Posterior vena cava (tissue), 2 donors: ENCODE measurements at regions not wholly inside any gene's neighbourhood (a gene's known extent, or its start where the extent isn't known, plus 50 kb on each side); places are given as distances from the start of the nearest gene placed in this dataset.
"Not testable (repeated sequence)": the region's sequence is repeated elsewhere in the genome, so short reads cannot be mapped to it uniquely, and the experiment has no call there.

ENCODE experiments used
- DNase-seq: peaks from one replicate; pipeline ENCODE4 v3.0.0-alpha.2; 2020; ENCODE audit warnings: low spot score
- intact Hi-C, 2 donors: fragments of 100-400 bp; cut with DNase I; formaldehyde crosslinking; loops; one replicate each; pipeline versions ENCODE4 v1.14.1 to v1.14.2; 2022 to 2023
- donor health status: DM: yes; HTN: yes; CAD: no.
- donor health status: DM: yes; HTN: yes; CAD: no.

DNA sequence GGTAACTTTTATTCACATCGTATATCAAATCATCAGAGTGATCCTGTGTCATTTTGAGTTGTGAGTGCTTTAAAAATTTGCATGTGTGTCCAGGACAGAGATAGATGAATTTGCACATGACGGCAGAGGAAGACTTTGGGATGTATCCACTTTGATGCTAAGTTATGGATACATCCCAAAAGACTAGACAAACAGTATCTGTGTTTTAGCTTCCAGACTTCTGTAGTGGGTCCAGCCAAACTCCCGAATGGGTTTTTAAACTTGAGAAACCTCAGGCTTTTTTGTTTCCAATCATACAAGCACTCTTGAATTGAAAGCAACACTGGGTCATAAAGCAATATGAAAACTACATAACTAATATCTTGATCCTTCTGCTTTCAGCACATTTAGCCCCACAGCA, 213.8 kb downstream of the C9orf152 start:
- no peak for DNase-seq
- intact Hi-C loops = no loop called here

DNA sequence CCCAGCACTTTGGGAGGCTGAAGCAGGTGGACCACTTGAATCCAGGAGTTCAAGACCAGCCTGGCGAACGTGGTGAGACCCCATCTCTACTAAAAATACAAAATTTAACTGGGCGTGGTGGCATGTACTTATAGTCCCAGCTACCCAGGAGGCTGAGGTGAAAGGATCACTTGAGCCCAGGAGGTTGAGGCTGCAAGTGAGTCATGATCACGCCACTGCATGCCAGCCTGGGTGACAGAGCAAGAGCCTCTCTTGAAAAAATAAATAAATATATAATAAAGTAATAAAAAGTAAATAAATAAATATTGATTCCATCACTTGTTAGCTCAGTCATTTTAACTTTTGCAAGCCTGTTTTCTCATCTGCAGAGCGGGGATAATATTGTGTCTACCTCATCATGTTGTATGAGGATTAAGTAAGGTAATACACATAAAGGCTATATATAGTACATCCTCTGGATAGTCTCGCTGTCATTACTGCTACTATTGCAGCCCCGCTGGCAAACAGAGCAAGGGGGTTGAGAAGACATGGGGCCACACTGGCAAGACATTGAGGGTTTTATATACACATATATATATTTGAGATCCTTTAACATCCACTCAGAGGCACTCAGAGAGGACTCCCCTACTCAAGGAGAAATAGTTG, 210.9 kb downstream of the C9orf152 start:
- no peak for DNase-seq
- intact Hi-C loops = no loop called here

DNA sequence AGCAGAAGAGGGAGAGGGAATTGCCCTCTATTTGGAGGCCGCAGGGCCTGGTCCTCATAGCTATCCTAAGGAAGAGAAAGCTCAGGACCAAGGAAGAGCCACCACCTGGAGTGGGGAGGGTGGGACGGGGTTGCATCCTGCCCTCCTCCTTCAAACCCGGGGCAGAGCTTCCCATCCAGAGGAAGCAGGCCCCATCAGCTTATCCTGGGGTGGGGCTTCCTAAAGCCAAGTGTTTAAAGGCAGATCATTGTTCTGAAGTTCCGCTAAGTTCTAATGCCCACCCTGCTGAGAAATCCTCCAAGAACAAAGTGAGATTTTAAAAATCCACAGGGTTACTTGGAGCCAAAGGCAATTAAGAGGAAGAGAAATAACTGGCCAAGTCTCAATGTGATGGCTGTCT, 210.3 kb downstream of the C9orf152 start:
- intact Hi-C loops = no loop called here
- no peak for DNase-seq

DNA sequence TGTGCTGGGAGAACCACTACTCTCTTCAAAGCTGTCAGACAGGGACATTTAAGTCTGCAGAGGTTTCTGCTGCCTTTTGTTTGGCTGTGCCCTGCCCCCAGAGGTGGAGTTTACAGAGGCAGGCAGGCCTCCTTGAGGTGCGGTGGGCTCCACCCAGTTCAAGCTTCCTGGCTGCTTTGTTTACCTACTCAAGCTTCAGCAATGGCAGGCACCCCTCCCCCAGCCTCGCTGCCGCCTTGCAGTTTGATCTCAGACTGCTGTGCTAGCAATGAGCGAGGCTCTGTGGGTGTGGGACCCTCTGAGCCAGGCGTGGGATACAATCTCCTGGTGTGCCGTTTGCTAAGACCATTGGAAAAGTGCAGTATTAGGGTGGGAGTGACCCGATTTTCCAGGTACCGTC, 202.4 kb downstream of the C9orf152 start:
- DNase-seq = not testable (repeated sequence)
- intact Hi-C loops = loop anchor here in 1 of 2 donors (5.0 kb wide), 1 partner anchor 1987 kb away; no protein-coding TSS in a partner anchor

DNA sequence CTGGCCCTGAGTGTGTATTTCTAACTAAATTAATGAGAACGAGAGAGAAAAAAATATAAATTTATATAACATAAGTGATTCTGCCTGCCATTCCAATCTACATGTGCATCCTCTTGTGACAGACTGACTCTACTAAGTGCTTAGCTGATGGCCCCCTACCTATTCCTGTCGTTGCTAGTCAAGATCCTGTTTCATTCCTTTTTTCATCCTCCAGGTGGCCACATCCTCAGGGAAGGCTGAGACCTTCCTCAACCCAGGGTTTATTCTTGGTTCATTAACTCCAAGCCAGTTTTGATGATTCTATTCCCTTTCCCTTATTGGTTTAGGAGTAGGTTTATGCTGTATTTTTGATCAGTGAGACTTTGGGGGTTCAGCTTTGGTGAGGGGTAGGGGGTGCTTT, 201.3 kb downstream of the C9orf152 start:
- intact Hi-C loops = loop anchor here in 1 of 2 donors (5.0 kb wide), 1 partner anchor 1986 kb away; no protein-coding TSS in a partner anchor
- no peak for DNase-seq

DNA sequence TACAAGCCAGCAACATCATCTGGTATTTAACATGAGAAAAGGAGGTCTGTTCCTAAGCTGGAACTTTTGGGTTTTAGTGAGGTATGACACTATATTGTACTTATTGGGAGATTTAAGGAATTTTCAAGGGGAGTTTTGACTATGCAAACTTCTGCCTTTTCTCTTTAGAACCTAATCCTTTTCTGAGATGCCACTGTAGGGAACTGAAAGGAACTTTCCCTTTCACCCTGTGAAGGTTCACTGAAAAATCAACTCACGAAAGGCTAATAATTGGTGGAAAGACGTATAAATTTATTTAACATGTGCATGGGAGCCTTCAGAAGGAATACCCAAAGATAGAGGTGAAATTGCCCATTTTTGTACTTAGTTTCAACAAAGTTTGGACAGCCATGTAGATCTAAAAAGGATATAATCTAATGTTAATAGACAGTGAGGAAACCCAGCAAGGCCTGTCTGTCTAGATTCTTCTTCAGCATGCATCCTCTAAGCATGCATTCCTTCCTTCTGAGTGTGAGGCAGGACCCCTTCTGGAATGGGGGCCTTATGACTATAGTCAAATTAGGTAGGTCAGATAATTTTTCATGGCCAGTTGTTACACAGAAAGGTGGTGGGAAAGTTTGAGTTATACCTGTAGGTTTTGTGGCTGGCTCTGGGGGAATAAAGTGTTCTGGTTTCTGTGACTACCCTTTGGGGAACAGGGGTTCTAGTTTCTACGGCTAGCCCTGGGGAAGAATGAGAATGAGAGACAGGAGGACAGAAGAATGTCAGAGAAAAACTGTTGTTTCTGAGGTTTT, 200.3 kb downstream of the C9orf152 start:
- intact Hi-C loops = loop anchor here in 1 of 2 donors (5.0 kb wide), 1 partner anchor 1985 kb away; no protein-coding TSS in a partner anchor
- DNase-seq = no peak

DNA sequence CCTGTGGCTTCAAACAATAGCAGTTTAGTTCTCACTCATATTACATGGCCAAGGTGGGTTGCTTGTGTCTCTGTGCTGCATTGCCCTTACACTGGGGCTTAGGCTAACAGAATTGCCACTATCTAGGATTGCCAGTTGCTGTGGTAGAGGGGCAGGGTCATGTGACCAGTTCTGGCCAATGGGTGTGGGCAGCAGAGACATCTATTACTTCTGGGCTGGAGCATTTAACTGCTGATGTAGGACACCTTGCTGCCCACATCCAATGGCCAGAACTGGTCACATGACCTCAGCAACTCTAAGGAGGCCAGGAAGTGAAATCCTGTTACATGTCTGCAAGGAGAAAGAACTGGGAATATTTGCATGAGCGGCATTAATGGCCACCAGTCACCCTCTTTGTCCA, 199.3 kb downstream of the C9orf152 start:
- DNase-seq = no peak
- intact Hi-C loops = loop anchor here in 1 of 2 donors (5.0 kb wide), 1 partner anchor 1984 kb away; no protein-coding TSS in a partner anchor

DNA sequence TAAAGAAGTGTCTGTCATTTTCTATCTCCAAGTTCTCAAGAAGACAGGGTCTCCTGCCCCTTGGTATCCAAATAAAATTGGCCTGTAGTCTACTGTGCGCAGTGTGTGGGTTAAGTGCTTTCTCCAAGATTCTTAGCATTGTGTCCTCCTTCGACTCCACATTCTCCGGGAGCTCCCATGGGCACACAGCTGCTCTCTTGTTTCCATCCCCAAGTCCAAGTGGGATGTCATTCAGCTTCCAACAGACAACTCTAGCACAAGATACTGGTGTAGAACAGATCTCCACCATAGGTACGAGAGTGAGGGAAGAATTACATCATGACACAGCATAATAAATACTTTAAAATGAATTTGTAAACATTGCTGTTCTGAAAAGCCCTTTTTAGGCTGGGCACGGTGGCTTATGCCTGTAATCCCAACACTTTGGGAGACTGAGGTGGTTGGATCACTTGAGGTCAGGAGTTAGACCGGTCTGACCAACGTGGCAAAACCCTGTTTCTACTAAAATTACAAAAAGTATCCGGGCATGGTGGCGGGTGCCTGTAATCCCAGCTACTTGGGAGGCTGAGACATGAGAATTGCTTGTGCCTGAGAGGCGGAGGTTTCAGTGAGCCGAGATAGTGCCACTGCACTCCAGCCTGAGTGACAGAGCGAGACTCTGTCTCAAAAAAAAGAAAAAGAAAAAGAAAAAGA, 196.2 kb downstream of the C9orf152 start:
- no peak for DNase-seq
- intact Hi-C loops = no loop called here

DNA sequence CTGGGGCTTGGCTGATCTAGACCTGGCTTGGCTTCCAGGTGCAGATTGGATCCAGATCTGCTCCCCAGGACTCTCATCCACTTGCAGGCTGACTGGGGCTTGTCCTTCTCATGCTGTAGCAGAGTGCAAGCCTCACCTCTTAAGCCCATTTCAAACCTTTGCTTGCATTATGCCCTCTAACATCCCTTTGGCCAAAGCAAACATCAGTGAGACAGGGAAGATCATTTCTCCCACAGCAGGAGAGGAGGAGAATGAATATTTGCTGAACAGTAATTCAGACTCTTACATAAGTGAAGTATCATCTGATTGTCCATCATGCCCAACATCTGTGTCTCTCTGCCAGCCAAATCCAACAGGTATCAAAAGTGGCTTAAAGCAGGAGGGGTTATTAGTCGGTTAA, 194.9 kb downstream of the C9orf152 start:
- intact Hi-C loops = no loop called here
- DNase-seq = no peak

DNA sequence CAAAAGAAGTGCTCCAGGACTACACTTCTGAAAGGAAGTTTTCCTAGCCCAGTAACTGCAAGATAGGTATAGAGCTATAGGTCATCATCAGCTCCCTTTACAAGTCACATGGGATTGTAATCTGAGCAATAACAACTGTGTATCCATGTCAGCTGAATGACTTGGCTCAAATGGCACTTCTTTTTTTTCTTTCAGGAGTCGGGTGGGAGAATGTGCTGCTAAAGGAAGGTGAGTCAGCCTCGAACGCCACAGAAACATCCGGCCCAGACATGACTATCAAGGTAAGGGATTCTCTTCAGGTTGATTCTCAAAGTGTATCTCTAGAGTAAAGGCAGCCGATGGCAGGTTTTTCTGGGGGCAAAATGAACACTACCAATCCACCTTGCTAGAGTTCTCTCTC, 192.2 kb downstream of the C9orf152 start:
- no peak for DNase-seq
- intact Hi-C loops = loop anchor here in 1 of 2 donors (2.0 kb wide), 1 partner anchor 57 kb away; no protein-coding TSS in a partner anchor

DNA sequence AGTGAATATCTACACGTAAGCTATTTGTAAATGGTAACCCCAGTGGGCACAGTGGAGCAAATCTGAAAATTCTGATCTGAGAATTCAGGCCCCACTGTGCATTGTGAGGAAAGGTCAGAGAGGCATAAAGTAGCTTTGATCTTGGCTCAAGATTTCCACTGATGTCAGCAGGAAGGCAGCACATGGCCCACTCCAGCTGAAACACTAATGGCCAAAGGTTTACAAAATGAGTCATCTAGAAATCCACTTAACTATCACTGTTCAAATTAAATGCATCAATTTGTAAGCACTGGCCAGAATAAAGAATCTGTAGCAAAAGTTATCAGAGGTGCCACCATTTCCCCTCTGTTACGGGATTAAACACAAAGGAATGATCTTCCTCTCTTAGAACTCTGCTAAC, 191.6 kb downstream of the C9orf152 start:
- intact Hi-C loops = no loop called here
- no peak for DNase-seq

DNA sequence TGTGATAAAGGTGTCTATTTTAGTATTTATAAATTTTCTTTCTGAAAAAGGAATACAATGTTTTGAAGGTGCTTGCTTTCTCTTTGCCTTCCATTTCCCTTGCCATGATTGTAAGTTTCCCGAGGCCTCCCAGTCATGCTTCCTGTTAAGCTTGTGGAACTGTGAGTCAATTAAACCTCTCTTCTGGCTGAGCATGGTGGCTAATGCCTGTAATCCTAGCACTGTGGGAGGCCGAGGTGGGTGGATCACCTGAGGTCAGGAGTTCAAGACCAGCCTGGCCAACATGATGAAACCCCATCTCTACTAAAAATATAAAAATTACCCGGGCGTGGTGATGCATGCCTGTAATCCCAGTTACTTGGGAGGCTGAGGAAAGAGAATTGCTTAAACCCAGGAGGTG, 187.7 kb downstream of the C9orf152 start:
- not testable (repeated sequence) for DNase-seq
- intact Hi-C loops = loop anchor here (10.0 kb wide), 2 partner anchors 45 to 455 kb away; no protein-coding TSS in a partner anchor

DNA sequence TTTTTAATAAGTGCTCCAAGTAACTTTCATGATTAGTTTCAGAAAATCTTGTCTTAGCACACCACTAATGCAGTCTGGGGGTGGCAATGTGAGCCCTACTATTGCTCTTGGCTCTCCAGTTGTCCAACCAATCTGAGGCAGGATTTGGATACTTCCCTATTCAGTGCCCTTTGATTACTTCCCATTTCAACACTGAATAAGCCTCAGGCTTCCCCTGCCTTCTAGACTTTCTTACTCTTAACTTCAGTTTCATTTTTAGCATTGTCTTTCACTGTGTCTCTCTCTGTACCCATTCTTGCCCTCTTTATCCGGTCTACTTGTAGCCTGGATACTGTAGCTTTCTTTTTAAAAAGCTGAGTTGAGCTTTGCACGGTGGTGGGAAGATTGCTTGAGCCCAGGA, 186.1 kb downstream of the C9orf152 start:
- intact Hi-C loops = loop anchor here (10.0 kb wide), 2 partner anchors 47 to 457 kb away; no protein-coding TSS in a partner anchor
- DNase-seq = no peak

DNA sequence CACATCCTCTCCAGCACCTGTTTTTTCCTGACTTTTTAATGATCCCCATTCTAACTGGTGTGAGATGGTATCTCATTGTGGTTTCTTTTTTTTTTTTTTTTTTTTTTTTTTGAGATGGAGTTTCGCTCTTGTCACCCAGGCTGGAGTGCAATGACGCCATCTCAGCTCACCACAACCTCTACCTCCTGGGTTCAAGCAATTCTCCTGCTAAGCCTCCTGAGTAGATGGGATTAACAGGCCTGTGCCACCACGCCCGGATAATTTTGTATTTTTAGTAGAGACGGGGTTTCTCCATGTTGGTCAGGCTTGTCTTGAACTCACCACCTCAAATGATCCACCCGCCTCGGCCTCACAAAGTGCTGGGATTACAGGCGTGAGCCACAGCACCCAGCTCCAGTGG, 184.7 kb downstream of the C9orf152 start:
- intact Hi-C loops = loop anchor here (10.0 kb wide), 2 partner anchors 48 to 458 kb away; no protein-coding TSS in a partner anchor
- DNase-seq = not testable (repeated sequence)

DNA sequence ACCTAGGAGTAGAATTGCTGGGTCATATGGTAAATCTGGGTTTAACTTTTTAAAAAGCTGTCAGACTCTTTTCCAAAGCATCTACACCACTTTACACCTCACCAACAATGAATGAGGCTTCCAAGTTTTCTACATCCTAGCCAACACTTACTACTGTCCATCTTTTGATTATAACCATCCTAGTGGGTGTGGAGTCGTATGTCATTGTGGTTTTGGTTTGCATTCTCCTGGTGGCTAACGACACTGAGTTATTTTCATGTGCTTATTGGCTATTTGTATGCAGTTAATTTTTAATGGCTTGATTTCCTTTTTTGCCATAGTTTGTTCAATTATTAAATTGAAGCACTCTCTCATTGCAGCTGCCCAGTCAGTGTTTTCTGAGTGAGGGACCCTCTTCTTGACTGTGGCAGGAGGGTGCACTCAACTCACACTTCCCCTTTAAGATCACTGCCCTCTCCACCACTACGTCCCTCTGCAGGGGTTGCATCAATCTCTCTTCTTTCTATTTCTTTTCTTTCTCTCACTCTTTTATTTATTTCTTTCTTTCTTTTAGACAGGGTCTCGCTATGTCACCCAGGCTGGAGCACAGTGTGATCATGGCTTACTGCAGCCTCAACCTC, 182.3 kb downstream of the C9orf152 start:
- intact Hi-C loops = loop anchor here (5.0 to 10.0 kb wide), 3 partner anchors 51 to 1122 kb away; no protein-coding TSS in a partner anchor
- DNase-seq = no peak

DNA sequence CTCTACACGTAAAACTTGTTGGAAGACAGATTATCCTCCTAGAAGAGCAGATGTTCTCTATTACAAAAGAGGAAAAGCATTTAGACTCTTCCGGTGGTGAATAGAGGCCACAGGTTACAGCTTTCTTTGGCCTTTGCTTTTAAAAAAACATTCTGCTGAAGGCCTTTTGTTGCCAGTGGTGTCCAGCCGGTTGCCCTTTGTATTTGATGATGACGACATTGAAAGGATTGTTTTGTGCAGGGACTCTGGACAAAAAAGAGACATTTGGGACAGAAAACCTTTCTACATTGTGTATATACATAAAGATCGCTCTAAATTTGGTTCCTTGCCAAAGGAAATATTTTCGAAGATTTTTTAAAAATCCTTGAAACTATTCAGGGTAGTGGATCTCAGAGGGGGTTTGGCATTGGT, 180.3 kb downstream of the C9orf152 start:
- no peak for DNase-seq
- intact Hi-C loops = loop anchor here (5.0 to 10.0 kb wide), 3 partner anchors 53 to 1120 kb away; no protein-coding TSS in a partner anchor

DNA sequence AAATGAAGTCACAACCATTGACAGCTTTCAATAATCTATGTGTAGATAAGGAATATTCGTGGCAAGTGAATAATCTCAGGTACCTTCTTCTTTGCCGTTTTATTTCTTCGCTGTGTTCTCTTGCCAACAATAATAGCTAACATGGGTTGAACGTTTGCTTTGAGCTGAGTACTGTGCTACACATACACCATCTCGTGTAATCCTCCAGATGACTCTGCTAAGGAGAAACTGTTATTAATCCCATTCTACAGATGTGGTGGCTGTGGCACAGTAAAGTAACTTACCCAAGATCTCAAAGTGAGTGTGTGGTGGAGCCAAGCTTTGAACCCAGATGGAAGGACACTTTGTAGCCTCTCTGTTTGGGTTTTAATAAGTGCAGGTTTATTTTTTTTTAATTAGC, 179.7 kb downstream of the C9orf152 start:
- no peak for DNase-seq
- intact Hi-C loops = loop anchor here (5.0 to 10.0 kb wide), 3 partner anchors 53 to 1119 kb away; no protein-coding TSS in a partner anchor

DNA sequence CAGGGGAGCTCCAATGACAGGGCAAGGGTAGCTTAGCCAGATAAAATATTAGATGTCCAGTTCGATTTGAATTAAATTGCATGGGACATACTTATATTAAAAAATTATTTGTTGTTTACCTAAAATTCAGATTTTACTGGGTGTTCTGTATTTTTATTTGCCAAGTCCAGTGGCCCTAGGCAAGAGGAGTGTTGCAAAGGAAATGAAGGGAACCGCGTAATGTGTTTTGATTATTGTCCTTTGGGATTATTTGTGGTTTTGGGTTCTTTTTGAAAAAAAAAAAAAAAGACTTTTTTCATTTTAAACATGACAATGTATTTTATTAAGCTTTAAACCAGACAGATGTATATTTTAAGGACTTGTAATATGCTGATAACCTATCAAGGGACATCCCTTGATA, 179.3 kb downstream of the C9orf152 start:
- DNase-seq = no peak
- intact Hi-C loops = loop anchor here (5.0 to 10.0 kb wide), 3 partner anchors 54 to 1119 kb away; no protein-coding TSS in a partner anchor

DNA sequence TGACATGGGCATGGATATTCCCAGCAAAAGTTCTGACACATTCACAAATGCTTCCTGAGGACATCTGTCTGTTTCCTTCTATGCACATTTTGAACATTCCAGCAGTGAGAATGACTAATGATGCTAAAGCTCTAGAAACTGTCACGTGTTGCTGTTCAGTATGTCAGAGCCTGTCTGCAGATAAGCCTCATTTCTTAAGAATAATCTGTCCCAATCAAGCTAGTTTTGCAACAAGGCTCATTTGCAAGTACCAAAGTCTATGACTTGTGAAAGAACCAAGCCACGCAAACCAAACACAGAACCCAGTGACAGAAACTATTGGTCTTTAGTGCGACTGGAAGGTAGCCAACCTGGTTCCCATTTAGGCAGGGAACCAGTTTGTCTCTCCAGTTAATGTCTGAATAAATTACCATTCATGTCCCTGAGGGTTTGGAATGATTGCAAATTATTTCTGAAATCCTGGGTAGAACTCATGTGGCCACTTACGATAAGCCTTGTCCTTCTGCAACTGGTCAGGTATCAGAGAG, 178.5 kb downstream of the C9orf152 start:
- intact Hi-C loops = loop anchor here (5.0 to 10.0 kb wide), 3 partner anchors 55 to 1118 kb away; no protein-coding TSS in a partner anchor
- DNase-seq = no peak
